Neural progenitor cell (in vitro differentiated cells): ENCODE measurements at regions not wholly inside any gene's neighbourhood (a gene's known extent, or its start where the extent isn't known, plus 50 kb on each side); places are given as distances from the start of the nearest gene placed in this dataset.

Experiments
- EZH2 ChIP-seq: fragments of 200-600 bp; sonication (generic); IDR thresholded peaks from 2 replicates; pipeline ENCODE4 v1.6.1; 2017; ENCODE audit warnings: antibody characterized with exemption, mild to moderate bottlenecking, moderate library complexity
- EZH2phosphoT487 ChIP-seq: fragments of 200-600 bp; sonication (generic); IDR thresholded peaks from 2 replicates; pipeline ENCODE4 v1.6.1; 2017; ENCODE audit warnings: antibody characterized with exemption
- TF ChIP-seq, protein P1 (sequence below): fragments of 200-600 bp; sonication (generic); IDR thresholded peaks from 2 replicates; pipeline ENCODE4 v1.5.1; 2017; ENCODE audit warnings: antibody characterized with exemption, mild to moderate bottlenecking

- TF ChIP-seq, protein P1, sequence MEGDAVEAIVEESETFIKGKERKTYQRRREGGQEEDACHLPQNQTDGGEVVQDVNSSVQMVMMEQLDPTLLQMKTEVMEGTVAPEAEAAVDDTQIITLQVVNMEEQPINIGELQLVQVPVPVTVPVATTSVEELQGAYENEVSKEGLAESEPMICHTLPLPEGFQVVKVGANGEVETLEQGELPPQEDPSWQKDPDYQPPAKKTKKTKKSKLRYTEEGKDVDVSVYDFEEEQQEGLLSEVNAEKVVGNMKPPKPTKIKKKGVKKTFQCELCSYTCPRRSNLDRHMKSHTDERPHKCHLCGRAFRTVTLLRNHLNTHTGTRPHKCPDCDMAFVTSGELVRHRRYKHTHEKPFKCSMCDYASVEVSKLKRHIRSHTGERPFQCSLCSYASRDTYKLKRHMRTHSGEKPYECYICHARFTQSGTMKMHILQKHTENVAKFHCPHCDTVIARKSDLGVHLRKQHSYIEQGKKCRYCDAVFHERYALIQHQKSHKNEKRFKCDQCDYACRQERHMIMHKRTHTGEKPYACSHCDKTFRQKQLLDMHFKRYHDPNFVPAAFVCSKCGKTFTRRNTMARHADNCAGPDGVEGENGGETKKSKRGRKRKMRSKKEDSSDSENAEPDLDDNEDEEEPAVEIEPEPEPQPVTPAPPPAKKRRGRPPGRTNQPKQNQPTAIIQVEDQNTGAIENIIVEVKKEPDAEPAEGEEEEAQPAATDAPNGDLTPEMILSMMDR, result no peak
- no peak for TF ChIP-seq EZH2
- no peak for TF ChIP-seq EZH2phosphoT487
These were observed 63.2 kb upstream of the FHIP2A start for GRCh38 chr10:114758331-114758730.
